A549 (cell line): ENCODE measurements at regions not wholly inside any gene's neighbourhood (a gene's known extent, or its start where the extent isn't known, plus 50 kb on each side); places are given as distances from the start of the nearest gene placed in this dataset.

Experiments used
- CTCF ChIP-seq: fragments of >200 bp; sonication (Bioruptor Twin); formaldehyde crosslinking; IDR thresholded peaks from 3 replicates; pipeline ENCODE4 v1.5.1; 2016
- ELK1 ChIP-seq: fragments of 150-350 bp; IDR thresholded peaks from 2 replicates; pipeline ENCODE4 v1.6.1; 2014; ENCODE audit warnings: low read depth, mild to moderate bottlenecking, low read length
- HES2 ChIP-seq: fragments of >200 bp; sonication (Bioruptor Twin); formaldehyde crosslinking; IDR thresholded peaks from 2 replicates; pipeline ENCODE4 v1.6.1; 2016
- HMGXB4 ChIP-seq: fragments of 250-450 bp; sonication (Bioruptor Pico); IDR thresholded peaks from 2 replicates; pipeline ENCODE4 v1.5.0; 2021; ENCODE audit warnings: mild to moderate bottlenecking, moderate library complexity, borderline replicate concordance
- REST ChIP-seq: fragments of 200-600 bp; sonication (generic); IDR thresholded peaks from 2 replicates; pipeline ENCODE4 v1.6.1; 2016; ENCODE audit warnings: antibody characterized with exemption, mild to moderate bottlenecking, moderate library complexity

GRCh38 chr3:27971600-27971999 is 249.5 kb upstream of the EOMES start:
- TF ChIP-seq CTCF = no peak
- TF ChIP-seq HMGXB4 (CRISPR knock-in tag) = no peak
- TF ChIP-seq REST = no peak
- TF ChIP-seq HES2 = no peak
- no peak for TF ChIP-seq ELK1
